ENCODE measurements at regions not wholly inside any gene's neighbourhood (a gene's known extent, or its start where the extent isn't known, plus 50 kb on each side); places are given as distances from the start of the nearest gene placed in this dataset.

DNA sequence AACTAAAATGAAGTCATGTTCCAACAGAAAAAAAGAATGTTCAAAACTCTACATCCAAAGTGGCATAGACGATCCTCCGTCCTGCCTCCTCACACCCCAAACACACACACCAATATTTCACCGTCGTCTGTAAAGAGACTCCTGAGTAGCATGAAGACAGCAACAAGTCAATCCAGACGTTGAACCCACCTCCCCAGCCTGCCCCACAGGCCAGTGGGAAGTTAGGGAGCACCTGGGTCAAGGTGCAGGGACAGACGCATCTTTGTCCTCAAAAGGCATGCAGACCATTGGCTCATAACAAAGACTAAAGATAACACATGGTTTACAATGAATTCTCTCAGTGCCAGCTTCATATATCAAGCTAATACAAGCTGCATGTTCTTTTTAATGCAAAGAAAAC is 396.5 kb downstream of the TCERG1L start:
- Histone ChIP-seq H3K4me1 (ENCODE audit: control insufficient read depth in 5 of 5, insufficient read depth in 5 of 5, low read length in 5 of 5) (no peaks in the 10 kb centered on the region), H3K27me3 (ENCODE audit: control insufficient read depth in 3 of 3, insufficient read depth in 3 of 3, low read length in 2 of 3) (peaks cover 0 to 7% (median 0%) of the 10 kb centered on the region in 3 donors), H3K36me3 (ENCODE audit: control insufficient read depth in 4 of 4, insufficient read depth in 4 of 4, low read length in 4 of 4) (no peaks in the 10 kb centered on the region), H3K4me3 (no peak overlapping the region), H3K9ac (ENCODE audit: insufficient read depth in 1 of 2, low read length in 2 of 2) (no peak overlapping the region), H3K27ac (ENCODE audit: low read depth in 1 of 2, low read length in 1 of 2) (no peak overlapping the region), H3K9me3 (ENCODE audit: control insufficient read depth in 4 of 4, insufficient read depth in 3 of 4, low read length in 3 of 4) (peaks cover 0 to 16% (median 2%) of the 10 kb centered on the region in 4 donors)
- TF ChIP-seq, protein P1, sequence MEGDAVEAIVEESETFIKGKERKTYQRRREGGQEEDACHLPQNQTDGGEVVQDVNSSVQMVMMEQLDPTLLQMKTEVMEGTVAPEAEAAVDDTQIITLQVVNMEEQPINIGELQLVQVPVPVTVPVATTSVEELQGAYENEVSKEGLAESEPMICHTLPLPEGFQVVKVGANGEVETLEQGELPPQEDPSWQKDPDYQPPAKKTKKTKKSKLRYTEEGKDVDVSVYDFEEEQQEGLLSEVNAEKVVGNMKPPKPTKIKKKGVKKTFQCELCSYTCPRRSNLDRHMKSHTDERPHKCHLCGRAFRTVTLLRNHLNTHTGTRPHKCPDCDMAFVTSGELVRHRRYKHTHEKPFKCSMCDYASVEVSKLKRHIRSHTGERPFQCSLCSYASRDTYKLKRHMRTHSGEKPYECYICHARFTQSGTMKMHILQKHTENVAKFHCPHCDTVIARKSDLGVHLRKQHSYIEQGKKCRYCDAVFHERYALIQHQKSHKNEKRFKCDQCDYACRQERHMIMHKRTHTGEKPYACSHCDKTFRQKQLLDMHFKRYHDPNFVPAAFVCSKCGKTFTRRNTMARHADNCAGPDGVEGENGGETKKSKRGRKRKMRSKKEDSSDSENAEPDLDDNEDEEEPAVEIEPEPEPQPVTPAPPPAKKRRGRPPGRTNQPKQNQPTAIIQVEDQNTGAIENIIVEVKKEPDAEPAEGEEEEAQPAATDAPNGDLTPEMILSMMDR (IDR thresholded peaks at IDR 0.05; ENCODE audit: control extremely low read depth, extremely low read depth): no peak
- WGBS, 2 donors: 71 to 77% methylated on average over 6 of the region's 6 CpGs
- no peak for ATAC-seq (ENCODE audit: insufficient read depth, low FRiP score)
- no peak for DNase-seq

GRCh38 chr10:130921461-130921860 is 390.1 kb downstream of the TCERG1L start:
- WGBS, 2 donors: 77 to 87% methylated on average over 4 of the region's 4 CpGs
- no peak overlapping the region for H3K4me3 ChIP-seq
- TF ChIP-seq, protein P1 (IDR thresholded peaks at IDR 0.05; ENCODE audit: control extremely low read depth, extremely low read depth): no peak
- no peak for DNase-seq
- ATAC-seq (ENCODE audit: insufficient read depth, low FRiP score): no peak
- H3K27me3 ChIP-seq (ENCODE audit: control insufficient read depth in 3 of 3, insufficient read depth in 3 of 3, low read length in 2 of 3): peaks cover 0 to under 1% (median 0%) of the 10 kb centered on the region in 3 donors
- no peak overlapping the region for H3K27ac ChIP-seq (ENCODE audit: low read depth in 1 of 2, low read length in 1 of 2)
- H3K4me1 ChIP-seq (ENCODE audit: control insufficient read depth in 5 of 5, insufficient read depth in 5 of 5, low read length in 5 of 5): peaks cover 0 to 3% (median 0%) of the 10 kb centered on the region in 5 donors
- peaks cover 0 to 12% (median 2%) of the 10 kb centered on the region in 4 donors for H3K9me3 ChIP-seq (ENCODE audit: control insufficient read depth in 4 of 4, insufficient read depth in 3 of 4, low read length in 3 of 4)
- H3K36me3 ChIP-seq (ENCODE audit: control insufficient read depth in 4 of 4, insufficient read depth in 4 of 4, low read length in 4 of 4): no peaks in the 10 kb centered on the region
- H3K9ac ChIP-seq (ENCODE audit: insufficient read depth in 1 of 2, low read length in 2 of 2): no peak overlapping the region

DNA sequence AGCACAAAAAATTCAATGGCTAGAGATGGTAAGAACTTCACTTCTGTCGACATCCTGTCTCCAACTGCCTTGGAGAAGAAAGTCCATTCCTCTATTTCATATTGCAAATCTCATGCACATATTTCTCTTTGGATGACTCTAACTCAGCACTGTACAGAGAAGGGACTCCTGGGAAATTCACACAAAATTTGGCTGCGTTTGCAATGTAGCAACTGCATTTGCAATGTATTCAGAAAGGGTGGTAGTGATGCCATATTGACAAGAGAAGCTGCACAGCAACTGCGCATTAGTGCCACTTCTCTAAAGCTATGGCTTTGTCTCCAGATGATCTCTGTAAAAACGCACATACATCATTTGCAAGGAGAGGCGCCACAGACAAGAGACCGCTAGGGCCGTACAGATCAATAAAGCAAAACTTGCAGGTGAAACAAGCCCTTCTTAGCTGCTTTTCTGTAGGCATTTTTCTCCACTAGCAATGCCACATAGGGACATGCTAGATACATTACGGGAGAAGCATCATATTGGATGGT is 389.5 kb downstream of the TCERG1L start:
- H3K4me3 ChIP-seq: no peak overlapping the region
- no peak overlapping the region for H3K9ac ChIP-seq (ENCODE audit: insufficient read depth in 1 of 2, low read length in 2 of 2)
- peaks cover 0 to 8% (median 1%) of the 10 kb centered on the region in 4 donors for H3K9me3 ChIP-seq (ENCODE audit: control insufficient read depth in 4 of 4, insufficient read depth in 3 of 4, low read length in 3 of 4)
- H3K36me3 ChIP-seq (ENCODE audit: control insufficient read depth in 4 of 4, insufficient read depth in 4 of 4, low read length in 4 of 4): no peaks in the 10 kb centered on the region
- ATAC-seq (ENCODE audit: insufficient read depth, low FRiP score) (no peak), DNase-seq (no peak)
- WGBS, 2 donors: 87 to 92% methylated on average over 8 of the region's 8 CpGs
- peaks cover 0 to 2% (median 0%) of the 10 kb centered on the region in 3 donors for H3K27me3 ChIP-seq (ENCODE audit: control insufficient read depth in 3 of 3, insufficient read depth in 3 of 3, low read length in 2 of 3)
- no peak overlapping the region for H3K27ac ChIP-seq (ENCODE audit: low read depth in 1 of 2, low read length in 1 of 2)
- peaks cover 0 to 3% (median 0%) of the 10 kb centered on the region in 5 donors for H3K4me1 ChIP-seq (ENCODE audit: control insufficient read depth in 5 of 5, insufficient read depth in 5 of 5, low read length in 5 of 5)
- TF ChIP-seq, protein P1 (IDR thresholded peaks at IDR 0.05; ENCODE audit: control extremely low read depth, extremely low read depth): no peak

DNA sequence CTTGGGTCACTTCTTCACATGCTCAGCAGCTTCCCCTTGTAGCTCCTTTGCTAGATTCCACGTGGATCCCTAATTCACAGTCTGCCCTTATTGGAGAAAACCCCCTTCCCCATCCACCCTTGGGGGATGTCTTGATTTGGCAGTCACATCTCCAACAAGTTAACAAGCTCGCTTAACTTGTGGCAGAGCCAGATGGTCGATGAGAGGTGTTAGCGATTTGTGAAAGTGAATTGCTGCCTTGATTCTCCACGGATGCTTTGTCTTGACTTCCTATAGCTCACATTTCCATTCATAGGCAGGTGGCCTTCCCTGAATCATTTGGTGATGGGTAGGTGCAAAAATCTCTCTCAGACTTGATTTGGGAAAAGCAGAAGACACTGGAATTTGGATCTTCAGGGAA is 387.9 kb downstream of the TCERG1L start:
- WGBS, 2 donors: 59 to 76% methylated on average over 5 of the region's 5 CpGs
- no peak for ATAC-seq (ENCODE audit: insufficient read depth, low FRiP score)
- DNase-seq: no peak

More for the DNA sequence above, 387.9 kb downstream of the TCERG1L start:
- Histone ChIP-seq H3K4me3 (no peak overlapping the region), H3K27me3 (ENCODE audit: control insufficient read depth in 3 of 3, insufficient read depth in 3 of 3, low read length in 2 of 3) (peaks cover 0 to 3% (median 2%) of the 10 kb centered on the region in 3 donors), H3K4me1 (ENCODE audit: control insufficient read depth in 5 of 5, insufficient read depth in 5 of 5, low read length in 5 of 5) (peaks cover 0 to 3% (median 0%) of the 10 kb centered on the region in 5 donors), H3K9ac (ENCODE audit: insufficient read depth in 1 of 2, low read length in 2 of 2) (no peak overlapping the region), H3K36me3 (ENCODE audit: control insufficient read depth in 4 of 4, insufficient read depth in 4 of 4, low read length in 4 of 4) (no peaks in the 10 kb centered on the region), H3K9me3 (ENCODE audit: control insufficient read depth in 4 of 4, insufficient read depth in 3 of 4, low read length in 3 of 4) (peaks cover 0 to 5% (median 0%) of the 10 kb centered on the region in 4 donors), H3K27ac (ENCODE audit: low read depth in 1 of 2, low read length in 1 of 2) (no peak overlapping the region)
- TF ChIP-seq, protein P1 (IDR thresholded peaks at IDR 0.05; ENCODE audit: control extremely low read depth, extremely low read depth): no peak
